PFSK-1 (cell line): ENCODE measurements at regions not wholly inside any gene's neighbourhood (a gene's known extent, or its start where the extent isn't known, plus 50 kb on each side); places are given as distances from the start of the nearest gene placed in this dataset.

Experiments used
- POLR2AphosphoS5 ChIP-seq: IDR thresholded peaks from 2 replicates; pipeline ENCODE4 v1.6.1; 2012; ENCODE audit warnings: low read depth, mild to moderate bottlenecking, control low read depth, low read length, moderate library complexity
- SIN3A ChIP-seq: IDR thresholded peaks from 2 replicates; pipeline ENCODE4 v1.6.1; 2012; ENCODE audit warnings: mild to moderate bottlenecking, low read length, moderate library complexity, borderline replicate concordance; ENCODE audit not compliant: insufficient read depth
- TAF1 ChIP-seq: IDR thresholded peaks from 2 replicates; pipeline ENCODE4 v1.6.1; 2012; ENCODE audit warnings: low read length, control low read depth, borderline replicate concordance; ENCODE audit not compliant: insufficient read depth
- TF ChIP-seq, protein P1 (sequence below), 2 experiments: IDR thresholded peaks; 2 replicates each; pipeline versions ENCODE4 v1.6.1 to v1.8.0; 2011 to 2012; ENCODE audit warnings: low read depth in 2 of 2, low read length in 2 of 2, control low read depth in 1 of 2, inconsistent platforms in 1 of 2, mild to moderate bottlenecking in 1 of 2, moderate library complexity in 1 of 2; ENCODE audit not compliant: insufficient read depth in 1 of 2

DNA sequence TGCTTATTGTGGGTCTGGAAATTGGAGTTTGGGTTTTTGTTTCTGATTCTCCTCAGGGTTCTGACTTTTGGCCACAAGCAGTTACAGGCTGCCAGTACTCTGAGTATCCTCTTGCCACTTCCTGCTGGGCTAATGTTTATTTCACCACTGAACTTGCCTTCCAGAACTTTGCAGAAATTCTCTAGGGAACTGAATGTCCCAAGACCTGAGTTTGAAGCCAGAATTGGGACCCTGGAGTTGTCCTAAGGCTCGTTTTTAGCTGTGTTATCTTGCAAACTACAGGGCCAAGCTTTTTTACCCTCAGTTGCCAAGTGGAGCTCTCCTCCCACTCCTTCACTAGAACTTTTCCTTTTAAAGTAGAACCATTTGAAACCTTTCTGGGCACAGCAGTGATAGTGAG lies 89.9 kb downstream of the FAT3 start:
- TF ChIP-seq POLR2AphosphoS5 (no peak), TAF1 (no peak), SIN3A (no peak)
- TF ChIP-seq, protein P1, sequence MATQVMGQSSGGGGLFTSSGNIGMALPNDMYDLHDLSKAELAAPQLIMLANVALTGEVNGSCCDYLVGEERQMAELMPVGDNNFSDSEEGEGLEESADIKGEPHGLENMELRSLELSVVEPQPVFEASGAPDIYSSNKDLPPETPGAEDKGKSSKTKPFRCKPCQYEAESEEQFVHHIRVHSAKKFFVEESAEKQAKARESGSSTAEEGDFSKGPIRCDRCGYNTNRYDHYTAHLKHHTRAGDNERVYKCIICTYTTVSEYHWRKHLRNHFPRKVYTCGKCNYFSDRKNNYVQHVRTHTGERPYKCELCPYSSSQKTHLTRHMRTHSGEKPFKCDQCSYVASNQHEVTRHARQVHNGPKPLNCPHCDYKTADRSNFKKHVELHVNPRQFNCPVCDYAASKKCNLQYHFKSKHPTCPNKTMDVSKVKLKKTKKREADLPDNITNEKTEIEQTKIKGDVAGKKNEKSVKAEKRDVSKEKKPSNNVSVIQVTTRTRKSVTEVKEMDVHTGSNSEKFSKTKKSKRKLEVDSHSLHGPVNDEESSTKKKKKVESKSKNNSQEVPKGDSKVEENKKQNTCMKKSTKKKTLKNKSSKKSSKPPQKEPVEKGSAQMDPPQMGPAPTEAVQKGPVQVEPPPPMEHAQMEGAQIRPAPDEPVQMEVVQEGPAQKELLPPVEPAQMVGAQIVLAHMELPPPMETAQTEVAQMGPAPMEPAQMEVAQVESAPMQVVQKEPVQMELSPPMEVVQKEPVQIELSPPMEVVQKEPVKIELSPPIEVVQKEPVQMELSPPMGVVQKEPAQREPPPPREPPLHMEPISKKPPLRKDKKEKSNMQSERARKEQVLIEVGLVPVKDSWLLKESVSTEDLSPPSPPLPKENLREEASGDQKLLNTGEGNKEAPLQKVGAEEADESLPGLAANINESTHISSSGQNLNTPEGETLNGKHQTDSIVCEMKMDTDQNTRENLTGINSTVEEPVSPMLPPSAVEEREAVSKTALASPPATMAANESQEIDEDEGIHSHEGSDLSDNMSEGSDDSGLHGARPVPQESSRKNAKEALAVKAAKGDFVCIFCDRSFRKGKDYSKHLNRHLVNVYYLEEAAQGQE (IDR thresholded peaks at IDR 0.05; ENCODE audit: insufficient read depth in 1 of 2, low read depth in 2 of 2, low read length in 2 of 2): no peak
